ENCODE measurements at regions not wholly inside any gene's neighbourhood (a gene's known extent, or its start where the extent isn't known, plus 50 kb on each side); places are given as distances from the start of the nearest gene placed in this dataset.

GRCh38 chr14:100430571-100430970 is 107.4 kb downstream of the SLC25A47 start:
- TF ChIP-seq POLR2A (conservative IDR thresholded peaks at IDR 0.05) (no peak), KAT7 (CRISPR knock-in tag; IDR thresholded peaks at IDR 0.05; ENCODE audit: borderline replicate concordance) (no peak), SIN3B (IDR thresholded peaks at IDR 0.05; ENCODE audit: low read depth) (no peak), MEIS2 (IDR thresholded peaks at IDR 0.05; ENCODE audit: partially characterized antibody) (no peak), BCL6 (CRISPR knock-in tag; IDR thresholded peaks at IDR 0.05) (no peak), FOXP1 (CRISPR knock-in tag; IDR thresholded peaks at IDR 0.05) (no peak), CTCF (IDR thresholded peaks at IDR 0.05 in 2 of 3, conservative IDR thresholded peaks at IDR 0.05 in 1 of 3; ENCODE audit: insufficient read depth in 2 of 3, low read depth in 1 of 3, low read length in 3 of 3) (no peak), USF2 (CRISPR knock-in tag; IDR thresholded peaks at IDR 0.05) (no peak), NFRKB (IDR thresholded peaks at IDR 0.05; ENCODE audit: low read depth) (no peak), POLR2AphosphoS5 (IDR thresholded peaks at IDR 0.05; ENCODE audit: control insufficient read depth, insufficient read depth, low read depth, low read length) (no peak), TFAM (CRISPR knock-in tag; conservative IDR thresholded peaks at IDR 0.05) (no peak), ATF6 (CRISPR knock-in tag; IDR thresholded peaks at IDR 0.05) (no peak)
